ENCODE measurements at regions not wholly inside any gene's neighbourhood (a gene's known extent, or its start where the extent isn't known, plus 50 kb on each side); places are given as distances from the start of the nearest gene placed in this dataset.

GRCh38 chr13:62625214-62625881 is 1209.7 kb upstream of the PCDH20 start:
- Histone ChIP-seq H2AK5ac (ENCODE audit: low read depth, low read length) (no peak overlapping the region), H3K9ac (ENCODE audit: low read depth, low read length) (no peak overlapping the region), H3K9me1 (ENCODE audit: insufficient read depth, low read length) (no peaks in the 10 kb centered on the region), H3K27ac (ENCODE audit: insufficient read depth, low read length) (no peak overlapping the region), H4K8ac (ENCODE audit: low read depth in 2 of 2, low read length in 2 of 2) (no peak overlapping the region), H3K79me1 (ENCODE audit: low read depth in 1 of 2, low read length in 2 of 2) (no peaks in the 10 kb centered on the region), H2BK20ac (ENCODE audit: low read depth, low read length) (no peak overlapping the region), H3K4me2 (ENCODE audit: low read depth, low read length) (no peak overlapping the region), H3K18ac (ENCODE audit: low read depth, low read length) (no peak overlapping the region), H3K23ac (ENCODE audit: low read depth, low read length) (no peak overlapping the region), H2BK5ac (ENCODE audit: low read depth, low read length, poor library complexity, severe bottlenecking) (no peak overlapping the region), H2BK15ac (ENCODE audit: low read depth, low read length) (no peak overlapping the region), H3K27me3 (ENCODE audit: control insufficient read depth, insufficient read depth, low read length) (no peaks in the 10 kb centered on the region), H4K5ac (ENCODE audit: low read depth, low read length) (no peak overlapping the region), H3K4me1 (ENCODE audit: control insufficient read depth, insufficient read depth, low read length) (no peaks in the 10 kb centered on the region), H3K14ac (replicated peaks; ENCODE audit: low read depth, low read length) (no peak overlapping the region), H2AFZ (replicated peaks; ENCODE audit: low read length, poor library complexity) (no peak overlapping the region), H3K36me3 (ENCODE audit: control insufficient read depth, insufficient read depth, low read length) (no peaks in the 10 kb centered on the region), H3K4ac (ENCODE audit: low read depth, low read length) (no peak overlapping the region), H2BK120ac (ENCODE audit: low read depth, low read length) (no peak overlapping the region), H3K56ac (ENCODE audit: extremely low read depth, insufficient read depth, low read length) (no peak overlapping the region), H2AK9ac (replicated peaks; ENCODE audit: low read depth, low read length, poor library complexity) (no peak overlapping the region), H4K20me1 (ENCODE audit: insufficient read depth, low read length) (no peaks in the 10 kb centered on the region), H3K9me3 (ENCODE audit: control insufficient read depth, insufficient read depth, low read length) (no peaks in the 10 kb centered on the region), H3K4me3 (ENCODE audit: insufficient read depth, low read depth, low read length) (no peak overlapping the region), H4K91ac (ENCODE audit: insufficient read depth, low read depth, low read length) (no peak overlapping the region)
- DNase-seq = no peak
- ChIA-PET POLR2A (ENCODE audit: unreplicated experiment) (no interaction called here), CTCF (no interaction called here)
- intact Hi-C loops (cut with micrococcal nuclease) (no loop called here), dilution Hi-C loops (cut with HindIII; ENCODE audit: low sequenced_read_pairs, unreplicated experiment) (no loop called here), in situ Hi-C loops (cut with MboI; ENCODE audit: low sequenced_read_pairs) (no loop called here)
- no peak for ATAC-seq (ENCODE audit: low read depth)
- no TSS peak for BruUV-seq (replicated peaks)
- TF ChIP-seq MAZ (IDR thresholded peaks at IDR 0.05; ENCODE audit: borderline replicate concordance, low read depth, low read length) = no peak
- WGBS, 2 experiments (ENCODE audit: extremely low coverage in 2 of 2, insufficient read length in 1 of 2) = 93 to 100% methylated on average over 1 to 5 of the region's 15 CpGs
